Suppressor macrophage treated with lipopolysaccharide for 1 hour (primary cell): ENCODE measurements at regions not wholly inside any gene's neighbourhood (a gene's known extent, or its start where the extent isn't known, plus 50 kb on each side); places are given as distances from the start of the nearest gene placed in this dataset.

ENCODE experiments used
- DNase-seq, 3 donors: peaks; one replicate each; pipeline ENCODE4 v3.0.0-alpha.2; 2020 to 2022

- no peak for DNase-seq
Measured at GRCh38 chr7:42756841-42757240, 155.0 kb downstream of the C7orf25 start.

DNA sequence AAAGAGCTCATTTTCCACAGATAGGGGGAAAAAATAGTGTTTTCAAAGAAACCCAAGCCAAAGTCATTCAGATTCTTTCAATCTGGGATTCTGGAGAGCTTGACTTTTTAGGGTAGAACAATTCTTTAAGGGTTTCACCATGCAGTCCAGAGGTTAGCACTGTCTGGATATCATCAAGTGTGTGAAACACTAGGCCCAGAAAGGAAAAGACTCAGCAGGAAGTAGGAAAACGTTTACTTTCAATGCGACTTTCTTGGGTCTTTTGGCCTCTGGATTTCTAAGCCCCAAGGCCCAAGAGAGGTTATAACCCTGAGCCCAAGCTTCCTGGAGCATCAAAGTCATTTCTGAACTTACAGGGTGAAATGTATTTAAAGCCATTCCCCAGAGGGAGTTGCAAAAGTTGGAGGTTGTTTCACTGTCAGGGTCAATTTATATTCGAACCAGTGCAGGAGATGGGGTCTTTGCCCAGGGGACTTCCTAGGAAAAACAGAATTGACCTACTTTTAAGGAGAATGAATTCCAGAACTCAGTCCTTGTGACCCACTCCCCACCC is 158.0 kb downstream of the C7orf25 start:
- DNase-seq: no peak

DNA sequence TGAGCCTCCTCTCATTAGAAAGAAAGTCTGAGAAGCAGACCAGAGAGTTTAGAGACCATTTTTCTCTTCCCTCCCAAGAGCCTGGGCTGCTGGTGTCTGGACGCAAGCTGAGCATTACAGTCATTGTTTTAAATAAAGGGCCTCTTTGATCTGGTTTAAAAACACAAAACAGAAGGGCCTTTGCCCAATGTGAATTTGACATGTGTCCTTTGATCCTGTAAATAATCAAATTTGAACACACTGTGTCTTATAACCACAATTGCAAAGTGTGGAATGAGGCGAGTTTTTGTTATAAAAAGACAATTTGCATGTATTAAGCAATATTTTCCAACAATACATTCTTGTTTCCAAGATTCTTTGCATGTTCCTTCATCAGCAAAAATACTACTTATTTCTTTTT is 158.5 kb downstream of the C7orf25 start:
- DNase-seq: no peak

GRCh38 chr7:42750172-42750571 is 161.7 kb downstream of the C7orf25 start:
- no peak for DNase-seq

DNA sequence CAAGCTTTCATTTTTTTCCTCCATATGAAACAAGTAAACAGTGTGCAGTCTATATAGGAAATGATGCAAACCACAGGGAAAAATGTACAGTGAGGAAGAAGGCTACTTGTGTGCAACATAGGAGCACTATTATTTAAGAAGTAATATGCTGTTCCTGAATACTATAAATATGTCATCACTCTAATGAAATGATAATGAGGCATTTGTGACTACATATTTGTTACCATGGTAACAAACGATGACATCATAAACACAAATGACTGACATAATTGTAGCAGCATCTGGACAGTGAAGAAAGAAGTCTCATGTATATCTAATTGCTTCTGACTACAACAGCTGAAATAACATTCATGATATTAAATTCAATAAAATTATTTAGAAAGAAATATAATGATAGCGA is 164.8 kb downstream of the C7orf25 start:
- no peak for DNase-seq

DNA sequence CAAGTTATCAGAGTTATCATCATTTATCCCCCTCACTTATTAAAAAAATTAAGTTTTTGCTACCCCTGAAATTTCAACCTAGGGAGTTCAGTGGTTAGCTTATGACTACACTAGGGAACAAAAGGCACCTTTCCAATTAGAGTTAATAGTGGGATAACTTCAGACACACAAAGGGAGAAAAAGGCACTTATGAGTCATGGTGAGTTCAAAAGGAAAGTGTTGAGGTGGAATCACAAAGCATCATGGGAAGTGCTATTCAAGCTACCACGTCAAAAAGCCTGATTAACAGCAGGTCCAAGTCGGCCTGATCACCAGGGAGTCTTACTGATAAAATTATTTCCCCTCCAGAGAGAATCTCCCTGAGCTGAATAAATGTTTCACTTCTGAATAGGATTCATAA is 165.7 kb downstream of the C7orf25 start:
- no peak for DNase-seq

DNA sequence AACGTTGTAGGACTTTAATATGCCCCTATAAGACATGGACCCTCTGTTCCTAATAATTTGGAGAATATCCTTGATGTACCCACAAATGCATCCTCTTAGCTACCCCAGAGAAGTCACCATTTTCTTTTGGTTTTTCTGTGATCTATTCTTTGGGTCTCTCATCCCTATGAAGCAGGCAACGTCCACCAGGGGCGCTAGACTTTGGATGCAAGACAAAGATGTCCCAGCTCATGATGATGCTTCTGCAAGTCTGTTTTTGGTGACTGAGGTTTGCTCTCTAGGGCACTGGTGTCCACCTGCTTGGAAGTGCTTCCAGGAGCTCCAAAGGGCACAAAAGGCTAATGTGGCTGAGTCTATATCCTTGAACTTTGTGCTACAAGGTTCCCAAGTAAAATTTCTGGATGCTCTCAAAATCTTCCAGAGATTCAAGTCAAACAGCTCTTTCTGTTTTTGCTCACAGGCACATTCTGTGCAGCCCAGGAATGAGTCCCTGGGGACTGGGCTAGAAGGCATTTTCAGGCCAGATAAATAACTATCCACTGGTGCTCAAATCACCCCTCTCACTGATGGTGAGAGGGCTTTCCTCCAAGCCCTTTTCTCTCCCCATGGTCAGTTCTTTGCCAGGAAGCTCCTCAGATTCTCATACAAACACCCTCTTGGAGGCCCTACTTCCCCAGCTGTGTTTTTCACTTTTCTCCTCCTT is 166.4 kb downstream of the C7orf25 start:
- peak in 2 of 3 donors; percentile 11 to 47 for DNase-seq

GRCh38 chr7:42744746-42745145 is 167.1 kb downstream of the C7orf25 start:
- no peak for DNase-seq

DNA sequence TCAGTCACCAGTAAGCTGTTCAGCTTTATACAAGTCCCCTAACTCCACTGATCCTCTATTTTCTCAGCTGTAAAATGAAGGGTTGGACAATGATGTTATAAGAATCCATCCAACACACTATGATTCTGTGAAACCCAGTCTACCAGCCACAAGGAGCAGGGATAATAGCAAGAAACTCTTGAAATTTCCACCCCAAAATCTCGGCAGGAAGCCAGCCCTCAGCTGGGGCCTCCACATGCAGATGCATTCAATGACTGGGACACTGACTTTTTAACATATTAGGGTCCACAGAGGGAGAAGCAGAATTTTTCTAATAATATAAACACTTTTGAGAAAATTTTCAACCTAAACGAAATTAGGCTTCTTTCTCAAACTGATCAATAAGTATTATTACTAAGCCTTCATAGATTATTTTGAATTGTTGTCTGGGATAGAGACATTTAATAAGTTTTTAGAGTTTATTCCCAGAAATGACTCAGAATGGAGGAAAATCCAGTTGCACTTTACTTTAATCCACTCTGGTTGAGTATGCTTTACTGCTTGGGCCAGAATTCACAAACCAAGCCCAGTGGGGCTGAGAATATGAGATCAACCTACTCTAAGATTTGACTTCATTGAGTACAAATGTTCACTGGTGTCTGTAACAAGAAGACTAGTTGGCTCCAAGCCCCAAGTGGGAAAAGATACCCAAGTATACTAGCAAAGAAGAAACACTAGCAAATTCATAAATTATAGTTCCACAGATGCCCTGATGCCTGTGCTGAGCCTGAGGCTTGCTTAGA is 168.6 kb downstream of the C7orf25 start:
- no peak for DNase-seq

DNA sequence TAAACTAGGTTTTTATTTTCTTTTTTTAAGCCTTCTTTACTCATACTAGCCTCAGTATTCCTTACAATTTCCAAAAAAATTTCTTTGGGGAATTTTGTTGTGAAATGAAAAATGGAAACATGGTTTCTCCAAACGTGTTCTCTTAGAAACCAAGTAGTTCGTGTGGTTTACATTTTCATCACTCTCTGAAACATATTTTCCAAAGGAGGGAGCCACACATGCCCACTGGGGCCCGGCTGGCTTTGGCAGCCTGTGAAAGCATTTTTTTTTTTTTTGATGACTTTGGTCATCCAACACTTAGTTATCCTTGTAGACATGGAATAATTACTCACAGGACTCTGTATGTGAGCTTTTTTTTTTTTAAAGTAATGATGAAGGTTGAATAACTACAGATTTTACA is 169.6 kb downstream of the C7orf25 start:
- no peak for DNase-seq

DNA sequence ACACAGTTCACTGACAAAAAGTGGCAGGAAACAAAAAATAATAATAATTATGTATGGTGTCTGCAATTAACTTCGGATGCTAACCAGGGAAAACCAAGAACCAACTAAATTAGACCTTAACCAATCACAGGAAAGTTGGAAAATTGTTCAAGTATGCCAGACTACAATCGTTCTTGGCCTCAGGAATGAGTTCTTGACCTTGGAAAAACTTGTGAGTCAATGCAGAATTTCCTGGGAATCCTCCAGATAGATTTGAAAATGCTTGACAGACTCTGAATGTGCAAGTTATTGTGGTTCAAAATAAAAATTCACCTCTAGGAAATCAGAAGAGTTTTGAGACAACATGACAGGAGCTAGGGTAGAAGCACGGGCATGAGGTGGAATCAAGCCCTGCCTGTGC is 171.5 kb downstream of the C7orf25 start:
- DNase-seq: no peak

- DNase-seq: no peak
Measured at GRCh38 chr7:42739638-42740037, 172.2 kb downstream of the C7orf25 start.

- DNase-seq: no peak
Measured at GRCh38 chr7:42736931-42737330, 174.9 kb downstream of the C7orf25 start.

DNA sequence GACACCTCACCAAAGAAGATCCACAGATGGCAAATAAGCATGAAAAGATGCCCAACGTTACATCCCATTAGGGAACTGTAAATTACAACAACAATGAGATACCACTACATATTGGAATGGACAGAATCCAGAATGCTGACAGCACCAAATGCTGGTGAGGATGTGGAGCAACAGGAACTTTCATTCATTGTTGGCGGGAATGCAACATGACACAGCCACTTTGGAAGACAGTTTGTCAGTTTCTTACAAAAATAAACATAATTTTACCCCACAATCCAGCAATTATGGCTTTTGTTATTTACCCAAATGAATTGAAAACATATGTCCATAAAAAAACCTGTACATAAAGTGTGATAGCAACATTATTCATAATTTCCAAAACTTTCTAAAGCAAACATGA is 176.8 kb downstream of the C7orf25 start:
- no peak for DNase-seq

GRCh38 chr7:42734568-42734967 is 177.3 kb downstream of the C7orf25 start:
- DNase-seq: no peak

DNA sequence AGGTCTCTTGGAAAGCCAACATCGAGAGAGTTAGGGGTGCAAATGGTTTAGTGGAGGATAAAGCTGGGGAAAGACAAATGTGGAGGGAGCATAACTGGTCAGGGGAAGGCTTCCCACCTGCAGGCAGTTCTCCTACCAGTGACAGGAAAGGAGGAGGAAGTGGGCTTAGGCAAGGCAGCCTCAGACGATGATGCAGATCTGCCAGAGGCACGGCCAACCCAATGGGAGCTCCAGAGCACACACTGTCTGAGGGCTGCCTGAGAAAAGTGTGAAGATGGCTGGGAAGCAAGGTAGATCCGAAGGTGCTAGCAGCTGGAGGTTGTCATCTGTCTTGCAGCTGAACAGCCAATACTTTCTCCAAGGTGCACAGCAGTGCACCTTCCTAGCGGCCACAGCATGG is 178.8 kb downstream of the C7orf25 start:
- DNase-seq: no peak

- DNase-seq: no peak
Measured at GRCh38 chr7:42730586-42730985, 181.3 kb downstream of the C7orf25 start.

DNA sequence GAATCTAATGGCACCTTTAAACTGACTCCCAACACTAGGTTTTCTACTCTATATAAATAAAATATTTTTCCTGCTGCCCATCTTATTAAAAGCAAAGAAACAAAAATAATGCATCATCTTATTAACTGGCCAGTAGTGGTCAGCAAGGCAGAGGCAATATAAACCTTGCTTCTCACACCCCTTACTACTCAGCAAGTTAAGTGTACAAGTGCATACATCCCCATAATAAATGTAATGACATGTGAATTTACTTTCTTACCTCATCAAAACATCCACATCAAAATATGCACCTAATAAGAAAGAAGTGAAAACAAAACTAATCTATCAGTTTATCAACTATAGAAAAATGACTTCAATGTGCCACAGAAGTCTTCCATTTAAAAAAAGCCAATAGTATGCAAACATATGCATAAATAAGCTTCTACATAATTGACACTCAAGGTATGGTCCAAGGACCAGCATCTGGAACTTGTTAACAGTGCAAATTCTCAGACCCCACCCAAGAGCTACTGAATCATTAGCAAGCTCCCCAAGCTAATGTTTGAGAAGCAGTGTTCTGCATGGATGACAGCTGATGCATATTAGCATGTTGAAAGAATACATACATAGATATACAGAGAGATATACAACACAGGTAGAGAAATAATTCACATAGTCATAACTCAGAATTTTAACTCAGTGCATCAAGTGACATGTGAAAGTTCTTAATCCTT is 182.7 kb downstream of the C7orf25 start:
- no peak for DNase-seq

DNA sequence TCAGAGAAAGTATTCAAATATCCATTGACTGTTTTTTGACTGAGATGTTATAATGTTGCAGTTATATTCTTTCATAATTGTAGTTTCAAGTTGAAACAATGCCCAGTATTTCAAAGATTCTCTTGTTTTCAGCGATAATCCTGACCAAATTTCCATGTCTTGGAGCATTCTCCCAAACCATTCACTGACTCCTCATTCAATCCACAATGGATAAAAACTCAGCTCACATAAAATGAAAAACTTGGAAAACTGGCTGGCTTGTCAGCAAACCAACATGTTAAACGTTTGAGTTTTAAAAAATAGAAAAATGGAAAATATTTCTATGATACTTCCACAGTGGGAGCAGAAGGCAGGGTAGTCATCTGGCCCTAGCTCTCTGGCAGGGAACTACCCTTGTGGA is 184.4 kb downstream of the C7orf25 start:
- DNase-seq: no peak

GRCh38 chr7:42726066-42726785 is 185.6 kb downstream of the C7orf25 start:
- DNase-seq: no peak

DNA sequence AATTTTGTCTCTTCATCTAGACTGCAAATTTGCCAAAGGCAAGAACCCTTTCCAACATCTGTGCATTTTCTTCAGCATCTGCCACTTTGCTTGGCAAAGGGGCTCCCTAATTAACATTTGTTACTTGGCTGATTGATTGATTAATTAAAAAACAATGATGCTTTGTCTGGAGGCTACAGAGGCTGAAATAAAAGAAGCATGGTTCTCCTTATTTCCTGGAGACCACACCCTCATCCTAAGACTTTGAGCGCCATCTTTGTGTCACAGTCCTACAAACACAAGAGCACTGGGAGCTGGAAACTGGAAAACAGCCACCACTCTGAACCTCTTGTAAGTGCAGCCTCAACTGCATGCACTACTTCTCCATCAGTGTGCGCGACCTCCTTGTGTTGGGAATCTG is 189.2 kb downstream of the C7orf25 start:
- DNase-seq: no peak

GRCh38 chr7:42722198-42722597 is 189.7 kb downstream of the C7orf25 start:
- DNase-seq: no peak
